Body of pancreas (tissue), 4 donors: ENCODE measurements at regions not wholly inside any gene's neighbourhood (a gene's known extent, or its start where the extent isn't known, plus 50 kb on each side); places are given as distances from the start of the nearest gene placed in this dataset.

ENCODE experiments used
- ATAC-seq: fragments of 150-250 bp; one replicate; pipeline ENCODE4 v1.9.1; 2016
- DNase-seq, 4 donors: peaks; one replicate each; pipeline ENCODE4 v3.0.0-alpha.2; 2019
- H3K27ac ChIP-seq, 4 donors: fragments of 200-600 bp; sonication (generic); 1 replicate in 3 of 4; 2 replicates in 1 of 4; pipeline versions ENCODE4 v1.5.1 to v1.6.1; 2016 to 2019; ENCODE audit warnings: mild to moderate bottlenecking in 1 of 4, mixed read lengths in 1 of 4, moderate library complexity in 1 of 4
- H3K27me3 ChIP-seq, 2 donors: fragments of 200-600 bp; sonication (generic); one replicate each; pipeline ENCODE4 v1.6.0; 2016; ENCODE audit warnings: mild to moderate bottlenecking in 1 of 2
- H3K36me3 ChIP-seq, 2 donors: fragments of 200-600 bp; sonication (generic); replicated peaks in 1 of 2; 2 replicates each; pipeline ENCODE4 v1.5.1; 2016; ENCODE audit warnings: low read depth in 2 of 2; ENCODE audit not compliant: insufficient read depth in 1 of 2
- H3K4me1 ChIP-seq: fragments of 200-600 bp; sonication (generic); one replicate; pipeline ENCODE4 v1.6.0; 2016
- H3K4me3 ChIP-seq, 2 donors: fragments of 200-600 bp; sonication (generic); 1 replicate in 1 of 2; 2 replicates in 1 of 2; pipeline ENCODE4 v1.5.1; 2016 to 2019
- H3K9me3 ChIP-seq, 3 donors: fragments of 200-600 bp; sonication (generic); 1 replicate in 2 of 3; 2 replicates in 1 of 3; pipeline ENCODE4 v1.5.1; 2016
- POLR2A ChIP-seq, 3 donors: fragments of 450-650 bp; IDR thresholded peaks; one replicate each; pipeline ENCODE4 v1.6.1; 2016; ENCODE audit warnings: antibody characterized with exemption in 3 of 3, mild to moderate bottlenecking in 2 of 3
- WGBS, 2 donors: methylation state at CpG; one replicate each; pipeline ENCODE4 v1.1.5; 2017; 5-methylcytosine and 5-hydroxymethylcytosine counted together
- intact Hi-C: fragments of 100-400 bp; cut with DNase I; formaldehyde crosslinking; loops from one replicate; pipeline ENCODE4 v1.15.1; 2023
- TF ChIP-seq, protein P1 (sequence below), 7 experiments: fragments of 450-650 bp in 4 of 7; fragments of 200-600 bp in 3 of 7; sonication (generic) in 3 of 7; IDR thresholded peaks; one replicate each; pipeline ENCODE4 v1.5.1; 2016 to 2019; ENCODE audit warnings: antibody characterized with exemption in 7 of 7

DNA sequence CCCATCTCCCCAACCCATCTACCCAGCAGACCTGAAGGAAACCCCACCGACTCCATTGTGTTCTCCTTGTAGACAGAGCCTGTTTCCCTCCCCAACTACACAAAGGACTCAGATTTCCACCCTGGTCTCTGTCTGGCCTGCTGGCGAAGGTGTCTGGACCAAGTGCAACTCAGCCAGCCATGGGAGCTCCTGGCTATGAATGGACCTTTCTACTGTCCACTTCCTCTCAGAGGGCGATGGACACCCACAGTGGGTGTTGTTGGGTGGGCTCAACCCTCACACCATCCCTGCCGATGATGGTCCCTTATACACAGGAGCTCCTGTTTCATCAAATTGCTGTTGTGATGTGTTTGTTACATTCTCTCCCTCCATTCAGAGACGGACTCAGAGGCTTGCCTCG lies 112.5 kb upstream of the PHACTR3 start:
- intact Hi-C loops: no loop called here
- TF ChIP-seq POLR2A (IDR thresholded peaks at IDR 0.05): no peak
- TF ChIP-seq, protein P1, sequence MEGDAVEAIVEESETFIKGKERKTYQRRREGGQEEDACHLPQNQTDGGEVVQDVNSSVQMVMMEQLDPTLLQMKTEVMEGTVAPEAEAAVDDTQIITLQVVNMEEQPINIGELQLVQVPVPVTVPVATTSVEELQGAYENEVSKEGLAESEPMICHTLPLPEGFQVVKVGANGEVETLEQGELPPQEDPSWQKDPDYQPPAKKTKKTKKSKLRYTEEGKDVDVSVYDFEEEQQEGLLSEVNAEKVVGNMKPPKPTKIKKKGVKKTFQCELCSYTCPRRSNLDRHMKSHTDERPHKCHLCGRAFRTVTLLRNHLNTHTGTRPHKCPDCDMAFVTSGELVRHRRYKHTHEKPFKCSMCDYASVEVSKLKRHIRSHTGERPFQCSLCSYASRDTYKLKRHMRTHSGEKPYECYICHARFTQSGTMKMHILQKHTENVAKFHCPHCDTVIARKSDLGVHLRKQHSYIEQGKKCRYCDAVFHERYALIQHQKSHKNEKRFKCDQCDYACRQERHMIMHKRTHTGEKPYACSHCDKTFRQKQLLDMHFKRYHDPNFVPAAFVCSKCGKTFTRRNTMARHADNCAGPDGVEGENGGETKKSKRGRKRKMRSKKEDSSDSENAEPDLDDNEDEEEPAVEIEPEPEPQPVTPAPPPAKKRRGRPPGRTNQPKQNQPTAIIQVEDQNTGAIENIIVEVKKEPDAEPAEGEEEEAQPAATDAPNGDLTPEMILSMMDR (IDR thresholded peaks at IDR 0.05): no peak
- no peak for ATAC-seq
- no peaks in the 10 kb centered on the region for H3K4me1 ChIP-seq
- no peaks in the 10 kb centered on the region for H3K27me3 ChIP-seq
- no peaks in the 10 kb centered on the region for H3K9me3 ChIP-seq
- 65% methylated on average over 5 to 6 of the region's 6 CpGs for WGBS, 2 donors
- DNase-seq: no peak
- no peak overlapping the region for H3K4me3 ChIP-seq
- H3K27ac ChIP-seq: no peak overlapping the region
- no peaks in the 10 kb centered on the region for H3K36me3 ChIP-seq

DNA sequence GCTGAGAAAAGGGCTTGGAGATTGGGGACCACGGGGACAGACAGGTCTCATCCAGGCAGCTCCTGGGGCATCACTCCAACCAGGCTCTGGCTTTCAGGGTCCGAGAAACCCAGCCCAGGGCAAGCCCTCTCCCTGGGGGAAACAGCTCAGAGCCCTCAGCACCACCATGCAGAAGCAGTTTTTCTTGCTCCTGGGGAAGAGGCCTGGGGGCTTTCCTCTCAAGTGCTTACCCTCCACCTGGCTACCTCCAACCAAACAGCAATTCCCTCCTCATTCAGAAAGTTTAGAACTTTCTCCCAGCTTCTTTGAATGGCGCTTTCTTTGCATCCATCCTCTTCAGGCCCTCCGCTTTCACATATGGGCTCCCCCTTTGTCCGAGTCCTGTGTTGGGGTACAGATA lies 110.4 kb upstream of the PHACTR3 start:
- no peak for ATAC-seq
- Histone ChIP-seq H3K4me3 (no peak overlapping the region), H3K27me3 (no peaks in the 10 kb centered on the region), H3K4me1 (no peaks in the 10 kb centered on the region), H3K9me3 (no peaks in the 10 kb centered on the region), H3K36me3 (no peaks in the 10 kb centered on the region), H3K27ac (no peak overlapping the region)
- intact Hi-C loops: no loop called here
- DNase-seq: no peak
- TF ChIP-seq, protein P1 (IDR thresholded peaks at IDR 0.05): no peak
- TF ChIP-seq POLR2A (IDR thresholded peaks at IDR 0.05): no peak
- 66 to 73% methylated on average over 5 of the region's 5 CpGs for WGBS, 2 donors

DNA sequence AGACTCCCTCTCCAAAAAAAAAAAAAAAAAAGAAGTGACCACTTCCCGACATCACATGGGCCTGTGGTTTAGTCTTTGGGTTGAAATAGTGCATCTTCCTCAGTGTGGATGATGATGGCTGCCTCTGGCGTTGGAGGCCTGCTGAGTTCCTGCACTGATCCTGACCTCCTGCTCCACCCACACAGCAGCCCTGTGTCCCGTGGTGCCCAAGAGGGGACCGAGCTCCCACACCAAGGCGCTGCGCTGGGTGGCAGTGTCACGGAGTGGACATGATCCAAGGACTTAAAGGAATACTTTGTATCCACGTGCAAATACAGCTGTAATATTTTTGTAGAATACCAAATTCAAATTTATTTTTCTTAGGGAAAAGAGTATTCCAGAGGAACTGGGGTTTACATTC lies 109.2 kb upstream of the PHACTR3 start:
- Histone ChIP-seq H3K4me1 (no peaks in the 10 kb centered on the region), H3K27ac (no peak overlapping the region), H3K27me3 (no peaks in the 10 kb centered on the region), H3K9me3 (no peaks in the 10 kb centered on the region), H3K36me3 (no peaks in the 10 kb centered on the region), H3K4me3 (no peak overlapping the region)
- ATAC-seq: no peak
- 50 to 60% methylated on average over 8 of the region's 8 CpGs for WGBS, 2 donors
- intact Hi-C loops: no loop called here
- DNase-seq: no peak
- TF ChIP-seq, protein P1 (IDR thresholded peaks at IDR 0.05): no peak
- no peak for TF ChIP-seq POLR2A (IDR thresholded peaks at IDR 0.05)

DNA sequence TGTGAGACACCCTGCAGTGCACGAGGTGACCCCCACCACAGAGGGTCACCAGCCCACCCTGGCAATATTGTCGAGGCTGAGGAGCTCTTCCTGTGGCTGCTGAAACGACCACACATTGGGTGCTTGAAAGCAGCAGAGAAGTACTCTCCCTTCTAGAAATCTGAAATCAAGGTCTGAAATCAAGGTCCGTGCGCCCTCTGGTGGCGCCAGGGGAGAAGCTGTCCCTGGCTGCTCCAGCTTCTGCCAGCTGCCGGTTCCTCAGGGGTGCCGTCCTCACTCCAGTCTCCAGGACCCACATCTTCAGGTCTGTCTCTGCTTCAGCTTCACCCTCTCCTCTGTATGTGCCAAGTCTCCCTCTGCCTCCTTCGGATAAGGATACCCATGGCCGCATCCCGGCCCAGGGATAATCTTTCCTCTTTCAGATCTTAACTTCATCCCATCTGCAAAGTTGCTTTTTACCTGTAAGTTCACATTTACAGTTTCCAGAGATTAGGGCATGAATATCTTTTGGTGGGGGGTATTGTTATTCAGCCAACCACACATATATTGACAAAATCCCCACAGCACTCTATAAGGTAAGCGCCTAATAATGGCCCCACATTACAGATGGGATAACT lies 108.3 kb upstream of the PHACTR3 start:
- Histone ChIP-seq H3K27ac (no peak overlapping the region), H3K4me1 (no peaks in the 10 kb centered on the region), H3K9me3 (no peaks in the 10 kb centered on the region), H3K27me3 (no peaks in the 10 kb centered on the region), H3K36me3 (no peaks in the 10 kb centered on the region), H3K4me3 (no peak overlapping the region)
- DNase-seq: peak; percentile 69 to 78 (median 70)
- TF ChIP-seq POLR2A (IDR thresholded peaks at IDR 0.05): no peak
- TF ChIP-seq, protein P1 (IDR thresholded peaks at IDR 0.05): peak; percentile 66 to 83 (median 74)
- intact Hi-C loops: no loop called here
- ATAC-seq: peak; percentile 59
- 7 to 10% methylated on average over 11 to 12 of the region's 12 CpGs for WGBS, 2 donors

DNA sequence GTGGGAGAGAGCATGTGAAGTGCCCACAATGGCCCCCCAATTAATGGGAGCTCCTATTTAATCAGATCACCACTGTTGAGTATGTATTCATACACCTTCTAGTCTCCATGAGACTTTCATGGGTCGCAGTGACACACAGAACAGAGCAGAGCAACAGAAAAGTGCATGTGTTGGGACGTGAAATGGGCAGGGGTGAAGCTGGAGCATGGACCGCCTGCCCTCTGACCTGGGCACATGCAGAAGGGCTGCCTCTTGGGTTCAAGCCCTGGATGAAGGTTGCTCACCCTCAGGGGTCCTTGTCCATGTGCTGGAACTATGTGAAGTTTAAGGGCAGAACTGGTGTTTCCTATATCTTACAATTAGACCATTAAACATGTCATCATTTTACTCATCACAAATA lies 106.0 kb upstream of the PHACTR3 start:
- DNase-seq (no peak), ATAC-seq (no peak)
- Histone ChIP-seq H3K27me3 (no peaks in the 10 kb centered on the region), H3K4me3 (no peak overlapping the region), H3K4me1 (no peaks in the 10 kb centered on the region), H3K36me3 (no peaks in the 10 kb centered on the region), H3K9me3 (no peaks in the 10 kb centered on the region), H3K27ac (no peak overlapping the region)
- TF ChIP-seq POLR2A (IDR thresholded peaks at IDR 0.05): no peak
- TF ChIP-seq, protein P1 (IDR thresholded peaks at IDR 0.05): no peak
- WGBS, 2 donors: 56 to 70% methylated on average over 2 to 3 of the region's 3 CpGs
- intact Hi-C loops: no loop called here
